K562 (cell line): ENCODE measurements at regions not wholly inside any gene's neighbourhood (a gene's known extent, or its start where the extent isn't known, plus 50 kb on each side); places are given as distances from the start of the nearest gene placed in this dataset.

Experiments
- ATAC-seq: fragments of 200-7000 bp; cut with Tn5 transposase; 3 replicates; pipeline ENCODE4 v1.9.1; 2020; ENCODE audit warnings: moderate library complexity
- BruUV-seq: library from RNA; stranded (reverse); fragments of 400-500 nt; replicated peaks from 2 replicates; lab custom pipeline; 2021; lab: Mats Ljungman, UMichigan
- CTCF ChIA-PET: fragments of 300-600 bp; formaldehyde crosslinking; extraction: SDS; loops from one replicate; lab custom pipeline; 2021; ENCODE audit warnings: low intra/inter-chr PET ratio; lab: Yijun Ruan, JAX
- POLR2A ChIA-PET: fragments of 300-600, 350-650 bp; sonication (Branson Sonifier 250); formaldehyde crosslinking; extraction: SDS; loops from one replicate; lab custom pipeline; 2021; ENCODE audit warnings: antibody characterized with exemption, inconsistent platforms; lab: Yijun Ruan, JAX
- DNase-seq, 4 experiments: peaks; one replicate each; pipeline versions ENCODE4 v3.0.0 to v3.0.0-alpha.2; 2011 to 2018; ENCODE audit warnings: low spot score in 3 of 4, mixed read lengths in 3 of 4; ENCODE audit errors: extremely low read depth in 1 of 4
- FAIRE-seq: peaks from 2 replicates; lab custom pipeline; 2011; peaks lifted over from hg19 to GRCh38; lab: Jason Lieb, UNC
- H2AFZ ChIP-seq: 2 replicates; pipeline ENCODE4 v1.6.0; 2011; ENCODE audit warnings: low read depth, low read length, control low read depth, inconsistent platforms
- H3K27ac ChIP-seq: fragments of 200-600 bp; 3 replicates; pipeline ENCODE4 v1.8.0; 2011; ENCODE audit warnings: low read depth, mild to moderate bottlenecking, control low read depth, inconsistent platforms, low read length, moderate library complexity, mixed read lengths; ENCODE audit errors: extremely low read depth
- H3K27me3 ChIP-seq, 2 experiments: fragments of 300-600 bp in 1 of 2; 2 replicates in 1 of 2; 3 replicates in 1 of 2; pipeline versions ENCODE4 v1.6.0 to v1.8.0; 2011; ENCODE audit warnings: inconsistent platforms in 2 of 2, low read length in 2 of 2, mild to moderate bottlenecking in 1 of 2, mixed read lengths in 1 of 2, moderate library complexity in 1 of 2; ENCODE audit not compliant: control insufficient read depth in 2 of 2, insufficient read depth in 2 of 2
- H3K36me3 ChIP-seq: fragments of 300-600 bp; 3 replicates; pipeline ENCODE4 v1.8.0; 2011; ENCODE audit warnings: mild to moderate bottlenecking, low read length, inconsistent platforms; ENCODE audit not compliant: control insufficient read depth, insufficient read depth
- H3K4me1 ChIP-seq, 2 experiments: fragments of 200-600 bp in 1 of 2; replicated peaks in 1 of 2; 2 replicates in 1 of 2; 3 replicates in 1 of 2; pipeline versions ENCODE4 v1.5.1 to v1.8.0; 2011; ENCODE audit warnings: inconsistent platforms in 2 of 2, low read length in 2 of 2, mild to moderate bottlenecking in 1 of 2, mixed read lengths in 1 of 2, moderate library complexity in 1 of 2; ENCODE audit not compliant: control insufficient read depth in 2 of 2, insufficient read depth in 2 of 2
- H3K4me2 ChIP-seq: 2 replicates; pipeline ENCODE4 v1.6.1; 2011; ENCODE audit warnings: low read length, control low read depth, inconsistent platforms, mixed read lengths; ENCODE audit not compliant: insufficient read depth
- H3K4me3 ChIP-seq: fragments of 200-600 bp; sonication (generic), shearing (Covaris generic); 2 replicates; pipeline ENCODE4 v1.5.1; 2016; ENCODE audit warnings: control low read depth, inconsistent platforms
- H3K79me2 ChIP-seq: fragments of 200-600 bp; 3 replicates; pipeline ENCODE4 v1.8.0; 2011; ENCODE audit warnings: low read length, inconsistent platforms; ENCODE audit not compliant: control insufficient read depth, insufficient read depth
- H3K9ac ChIP-seq, 2 experiments: 2 replicates each; pipeline versions ENCODE4 v1.6.0 to v1.6.1; 2011; ENCODE audit warnings: low read depth in 2 of 2, low read length in 2 of 2, control low read depth in 1 of 2, inconsistent platforms in 1 of 2, mild to moderate bottlenecking in 1 of 2, mixed read lengths in 1 of 2; ENCODE audit not compliant: insufficient read depth in 1 of 2
- H3K9me1 ChIP-seq: one replicate; pipeline ENCODE4 v1.6.0; 2011; ENCODE audit warnings: inconsistent platforms, mild to moderate bottlenecking, low read length, moderate library complexity; ENCODE audit not compliant: control insufficient read depth, insufficient read depth
- H3K9me3 ChIP-seq: replicated peaks from 2 replicates; pipeline ENCODE4 v1.5.1; 2011; ENCODE audit warnings: low read depth, low read length, inconsistent platforms; ENCODE audit not compliant: control insufficient read depth, insufficient read depth
- H4K20me1 ChIP-seq: replicated peaks from 2 replicates; pipeline ENCODE4 v1.6.1; 2011; ENCODE audit warnings: low read length, inconsistent platforms, mixed read lengths; ENCODE audit not compliant: control insufficient read depth, insufficient read depth
- ETV6 ChIP-seq, 3 experiments: fragments of 150-350 bp in 1 of 3; sonication (generic) in 1 of 3; formaldehyde crosslinking in 1 of 3; IDR thresholded peaks; 2 replicates each; pipeline versions ENCODE4 v1.6.1 to v1.8.0; 2014 to 2022; ENCODE audit warnings: borderline replicate concordance in 2 of 3, low read depth in 2 of 3, antibody characterized with exemption in 1 of 3, low read length in 1 of 3, mild to moderate bottlenecking in 1 of 3, missing genetic modification reagents in 1 of 3
- HMG20B ChIP-seq: fragments of 250-450 bp; sonication (Bioruptor Pico); IDR thresholded peaks from 2 replicates; pipeline ENCODE4 v1.5.0; 2021; ENCODE audit warnings: mild to moderate bottlenecking
- KDM4B ChIP-seq, 2 experiments: fragments of 450-650 bp in 1 of 2; sonication (generic) in 1 of 2; IDR thresholded peaks; 2 replicates each; pipeline ENCODE4 v1.6.1; 2016 to 2017; ENCODE audit warnings: borderline replicate concordance in 2 of 2, antibody characterized with exemption in 1 of 2, low read depth in 1 of 2, mild to moderate bottlenecking in 1 of 2
- MEIS2 ChIP-seq: fragments of 450-650 bp; IDR thresholded peaks from 2 replicates; pipeline ENCODE4 v1.6.1; 2014; ENCODE audit warnings: mild to moderate bottlenecking; ENCODE audit not compliant: partially characterized antibody
- NELFE ChIP-seq: IDR thresholded peaks from 2 replicates; pipeline ENCODE4 v1.6.1; 2011; ENCODE audit warnings: mild to moderate bottlenecking; ENCODE audit not compliant: insufficient read depth, insufficient read length
- SLC30A9 ChIP-seq: fragments of 250-450 bp; sonication (Bioruptor Pico); IDR thresholded peaks from 2 replicates; pipeline ENCODE4 v1.8.0; 2022; ENCODE audit warnings: mild to moderate bottlenecking, moderate library complexity
- SMAD2 ChIP-seq: fragments of 150-350 bp; IDR thresholded peaks from 2 replicates; pipeline ENCODE4 v1.6.1; 2014; ENCODE audit warnings: low read depth, mild to moderate bottlenecking, low read length
- ZNF778 ChIP-seq: fragments of 450-650 bp; formaldehyde crosslinking; IDR thresholded peaks from 2 replicates; pipeline ENCODE4 v1.4.0; 2020; ENCODE audit warnings: mild to moderate bottlenecking, moderate library complexity
- WGBS: fragments of 100-300 bp; shearing (Covaris generic); methylation state at CpG from one replicate; pipeline ENCODE4 v1.1.6; 2016; ENCODE audit warnings: low coverage, mixed read lengths; ENCODE audit not compliant: insufficient coverage; ENCODE audit errors: missing lambda C conversion rate; 5-methylcytosine and 5-hydroxymethylcytosine counted together
- in situ Hi-C: fragments of 300-500 bp; cut with MboI; formaldehyde crosslinking; loops from 4 replicates; pipeline ENCODE4 v1.15.0; 2018; ENCODE audit warnings: inconsistent platforms, mixed read lengths
- intact Hi-C: fragments of 100-400 bp; cut with micrococcal nuclease; formaldehyde crosslinking; loops from 2 replicates; pipeline ENCODE4 v1.14.2; 2022
- TF ChIP-seq, protein P1 (sequence below): fragments of 250-450 bp; sonication (Bioruptor Pico); IDR thresholded peaks from 2 replicates; pipeline ENCODE4 v1.8.0; 2022; ENCODE audit warnings: inconsistent platforms
- TF ChIP-seq, protein P2 (sequence below): fragments of 450-650 bp; IDR thresholded peaks from 2 replicates; pipeline ENCODE4 v1.6.1; 2017; ENCODE audit warnings: antibody characterized with exemption
- TF ChIP-seq, protein P3 (sequence below): fragments of 250-450 bp; sonication (Bioruptor Pico); IDR thresholded peaks from 2 replicates; pipeline ENCODE4 v1.6.1; 2021; ENCODE audit warnings: mild to moderate bottlenecking

DNA sequence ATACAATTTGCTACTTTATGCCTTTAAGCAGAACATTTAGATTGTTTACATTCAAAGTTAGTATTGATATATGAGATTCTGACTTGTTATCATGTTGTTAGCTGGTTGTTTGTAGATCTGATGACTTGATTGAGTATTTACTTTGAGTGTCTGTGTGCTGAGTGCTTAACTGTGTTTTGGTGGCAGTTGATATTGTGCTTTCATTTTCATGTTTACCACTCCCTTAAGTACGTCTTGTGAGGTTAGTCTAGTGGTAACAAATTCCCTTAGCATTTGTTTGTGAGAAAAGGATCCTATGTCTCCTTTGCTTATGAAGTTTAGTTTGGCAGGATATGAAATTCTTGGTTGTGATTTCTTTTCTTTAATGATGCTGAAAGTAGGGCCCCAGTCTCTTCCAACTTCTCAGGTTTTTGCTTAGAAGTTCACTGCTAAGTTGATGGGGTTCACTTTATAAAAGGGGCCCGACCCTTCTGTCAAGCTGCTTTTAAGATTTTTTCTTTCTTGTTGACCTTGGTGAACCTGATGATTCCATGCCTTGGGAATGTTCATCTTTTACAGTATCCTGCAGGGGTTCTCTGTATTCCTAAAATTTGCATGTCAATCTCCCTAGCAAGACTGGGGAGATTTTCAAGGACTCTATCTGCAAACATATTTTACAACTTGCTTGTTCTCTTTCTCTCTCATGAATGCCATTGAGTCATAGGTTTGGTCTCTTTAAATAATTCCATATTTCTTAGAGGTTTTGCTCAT, 1095.4 kb upstream of the PCDH20 start (continued):
- no peak for TF ChIP-seq SLC30A9 (CRISPR knock-in tag)
- no peak for TF ChIP-seq KDM4B (IDR thresholded peaks at IDR 0.05; ENCODE audit: borderline replicate concordance in 2 of 2, low read depth in 1 of 2)
- TF ChIP-seq, protein P1, sequence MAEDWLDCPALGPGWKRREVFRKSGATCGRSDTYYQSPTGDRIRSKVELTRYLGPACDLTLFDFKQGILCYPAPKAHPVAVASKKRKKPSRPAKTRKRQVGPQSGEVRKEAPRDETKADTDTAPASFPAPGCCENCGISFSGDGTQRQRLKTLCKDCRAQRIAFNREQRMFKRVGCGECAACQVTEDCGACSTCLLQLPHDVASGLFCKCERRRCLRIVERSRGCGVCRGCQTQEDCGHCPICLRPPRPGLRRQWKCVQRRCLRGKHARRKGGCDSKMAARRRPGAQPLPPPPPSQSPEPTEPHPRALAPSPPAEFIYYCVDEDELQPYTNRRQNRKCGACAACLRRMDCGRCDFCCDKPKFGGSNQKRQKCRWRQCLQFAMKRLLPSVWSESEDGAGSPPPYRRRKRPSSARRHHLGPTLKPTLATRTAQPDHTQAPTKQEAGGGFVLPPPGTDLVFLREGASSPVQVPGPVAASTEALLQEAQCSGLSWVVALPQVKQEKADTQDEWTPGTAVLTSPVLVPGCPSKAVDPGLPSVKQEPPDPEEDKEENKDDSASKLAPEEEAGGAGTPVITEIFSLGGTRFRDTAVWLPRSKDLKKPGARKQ, result no peak
- TF ChIP-seq, all 486 proteins: peak for 0

DNA sequence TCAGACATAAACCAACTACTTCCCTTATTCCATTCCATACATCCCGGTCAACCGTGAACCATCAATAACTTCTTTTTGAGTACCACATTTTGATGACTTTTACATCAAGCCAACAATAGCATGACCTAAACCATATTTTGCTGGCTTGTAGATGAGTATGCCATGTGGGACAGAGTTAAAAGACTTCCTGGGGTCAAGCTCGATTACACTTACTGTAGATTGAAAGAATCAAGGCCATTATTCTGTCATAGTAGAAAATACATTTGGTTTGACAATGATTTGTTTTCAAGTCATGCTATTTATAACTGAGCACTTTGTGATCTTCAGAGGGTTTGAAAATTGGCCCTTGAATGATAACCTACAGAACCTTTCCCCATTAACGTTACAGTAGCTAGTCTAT, 1086.9 kb upstream of the PCDH20 start:
- ChIA-PET POLR2A (no interaction called here), CTCF (no interaction called here)
- 0% methylated on average over 4 of the region's 4 CpGs for WGBS
- BruUV-seq, result no TSS peak
- in situ Hi-C loops, result no loop called here
- Histone ChIP-seq H3K4me2 (no peak overlapping the region), H2AFZ (no peak overlapping the region)
- no peak for TF ChIP-seq HMG20B (CRISPR knock-in tag)
- no peak for TF ChIP-seq ETV6 (IDR thresholded peaks at IDR 0.05; ENCODE audit: borderline replicate concordance in 1 of 2, low read depth in 2 of 2, low read length in 1 of 2)
- TF ChIP-seq ETV6 (CRISPR knock-in tag; IDR thresholded peaks at IDR 0.05; ENCODE audit: borderline replicate concordance), result no peak
- no peak for TF ChIP-seq NELFE
- TF ChIP-seq ZNF778 (CRISPR knock-in tag), result no peak
- TF ChIP-seq, protein P2, sequence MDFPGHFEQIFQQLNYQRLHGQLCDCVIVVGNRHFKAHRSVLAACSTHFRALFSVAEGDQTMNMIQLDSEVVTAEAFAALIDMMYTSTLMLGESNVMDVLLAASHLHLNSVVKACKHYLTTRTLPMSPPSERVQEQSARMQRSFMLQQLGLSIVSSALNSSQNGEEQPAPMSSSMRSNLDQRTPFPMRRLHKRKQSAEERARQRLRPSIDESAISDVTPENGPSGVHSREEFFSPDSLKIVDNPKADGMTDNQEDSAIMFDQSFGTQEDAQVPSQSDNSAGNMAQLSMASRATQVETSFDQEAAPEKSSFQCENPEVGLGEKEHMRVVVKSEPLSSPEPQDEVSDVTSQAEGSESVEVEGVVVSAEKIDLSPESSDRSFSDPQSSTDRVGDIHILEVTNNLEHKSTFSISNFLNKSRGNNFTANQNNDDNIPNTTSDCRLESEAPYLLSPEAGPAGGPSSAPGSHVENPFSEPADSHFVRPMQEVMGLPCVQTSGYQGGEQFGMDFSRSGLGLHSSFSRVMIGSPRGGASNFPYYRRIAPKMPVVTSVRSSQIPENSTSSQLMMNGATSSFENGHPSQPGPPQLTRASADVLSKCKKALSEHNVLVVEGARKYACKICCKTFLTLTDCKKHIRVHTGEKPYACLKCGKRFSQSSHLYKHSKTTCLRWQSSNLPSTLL, result no peak
- no peak for TF ChIP-seq MEIS2
- TF ChIP-seq, protein P3, sequence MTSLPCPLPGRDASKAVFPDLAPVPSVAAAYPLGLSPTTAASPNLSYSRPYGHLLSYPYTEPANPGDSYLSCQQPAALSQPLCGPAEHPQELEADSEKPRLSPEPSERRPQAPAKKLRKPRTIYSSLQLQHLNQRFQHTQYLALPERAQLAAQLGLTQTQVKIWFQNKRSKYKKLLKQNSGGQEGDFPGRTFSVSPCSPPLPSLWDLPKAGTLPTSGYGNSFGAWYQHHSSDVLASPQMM (CRISPR knock-in tag), result no peak
- no peak for TF ChIP-seq SMAD2
- TF ChIP-seq, all 486 proteins: peak for 0
- Histone ChIP-seq H3K4me3 (no peak overlapping the region), H3K4me1 (no peaks in the 10 kb centered on the region), H3K27ac (no peak overlapping the region), H4K20me1 (no peaks in the 10 kb centered on the region), H3K9ac (no peak overlapping the region), H3K27me3 (no peaks in the 10 kb centered on the region), H3K9me1 (no peaks in the 10 kb centered on the region), H3K9me3 (no peaks in the 10 kb centered on the region), H3K79me2 (no peaks in the 10 kb centered on the region), H3K36me3 (no peaks in the 10 kb centered on the region)
- intact Hi-C loops, result no loop called here
- ATAC-seq (no peak), FAIRE-seq (no peak), DNase-seq (no peak)
